HL-60 (cell line): ENCODE measurements at regions not wholly inside any gene's neighbourhood (a gene's known extent, or its start where the extent isn't known, plus 50 kb on each side); places are given as distances from the start of the nearest gene placed in this dataset.

ENCODE experiments used
- DNase-seq, 2 experiments: peaks; one replicate each; pipeline ENCODE4 v3.0.0-alpha.2; 2010 to 2020; ENCODE audit warnings: low read depth in 1 of 2, low spot score in 1 of 2
- H3K27ac ChIP-seq: fragments of 250-450 bp; sonication (Bioruptor Pico); replicated peaks from 2 replicates; pipeline ENCODE4 v1.5.1; 2020; ENCODE audit warnings: mild to moderate bottlenecking, moderate library complexity
- H3K27me3 ChIP-seq: fragments of 250-450 bp; sonication (Bioruptor Pico); 2 replicates; pipeline ENCODE4 v1.5.1; 2021; ENCODE audit warnings: mild to moderate bottlenecking, moderate library complexity; ENCODE audit not compliant: insufficient read depth, poor library complexity, severe bottlenecking
- H3K4me3 ChIP-seq: replicated peaks from 2 replicates; pipeline ENCODE4 v1.5.1; 2011; ENCODE audit warnings: mild to moderate bottlenecking, control low read depth, low read length; ENCODE audit not compliant: insufficient read depth
- GABPA ChIP-seq: IDR thresholded peaks from 2 replicates; pipeline ENCODE4 v1.6.1; 2012; ENCODE audit warnings: low read depth
- POLR2AphosphoS5 ChIP-seq: IDR thresholded peaks from 2 replicates; pipeline ENCODE4 v1.6.1; 2012; ENCODE audit warnings: low read depth
- SPI1 ChIP-seq: IDR thresholded peaks from 2 replicates; pipeline ENCODE4 v1.6.1; 2012; ENCODE audit warnings: low read depth, mild to moderate bottlenecking, borderline replicate concordance
- TF ChIP-seq, protein P1 (sequence below): IDR thresholded peaks from 2 replicates; pipeline ENCODE4 v1.6.1; 2012; ENCODE audit warnings: low read depth; ENCODE audit not compliant: insufficient replicate concordance
- TF ChIP-seq, protein P2 (sequence below): IDR thresholded peaks from one replicate; pipeline ENCODE4 v1.5.1; 2011; ENCODE audit warnings: low read length, control low read depth, inconsistent platforms; ENCODE audit not compliant: insufficient read depth

- TF ChIP-seq, protein P1, sequence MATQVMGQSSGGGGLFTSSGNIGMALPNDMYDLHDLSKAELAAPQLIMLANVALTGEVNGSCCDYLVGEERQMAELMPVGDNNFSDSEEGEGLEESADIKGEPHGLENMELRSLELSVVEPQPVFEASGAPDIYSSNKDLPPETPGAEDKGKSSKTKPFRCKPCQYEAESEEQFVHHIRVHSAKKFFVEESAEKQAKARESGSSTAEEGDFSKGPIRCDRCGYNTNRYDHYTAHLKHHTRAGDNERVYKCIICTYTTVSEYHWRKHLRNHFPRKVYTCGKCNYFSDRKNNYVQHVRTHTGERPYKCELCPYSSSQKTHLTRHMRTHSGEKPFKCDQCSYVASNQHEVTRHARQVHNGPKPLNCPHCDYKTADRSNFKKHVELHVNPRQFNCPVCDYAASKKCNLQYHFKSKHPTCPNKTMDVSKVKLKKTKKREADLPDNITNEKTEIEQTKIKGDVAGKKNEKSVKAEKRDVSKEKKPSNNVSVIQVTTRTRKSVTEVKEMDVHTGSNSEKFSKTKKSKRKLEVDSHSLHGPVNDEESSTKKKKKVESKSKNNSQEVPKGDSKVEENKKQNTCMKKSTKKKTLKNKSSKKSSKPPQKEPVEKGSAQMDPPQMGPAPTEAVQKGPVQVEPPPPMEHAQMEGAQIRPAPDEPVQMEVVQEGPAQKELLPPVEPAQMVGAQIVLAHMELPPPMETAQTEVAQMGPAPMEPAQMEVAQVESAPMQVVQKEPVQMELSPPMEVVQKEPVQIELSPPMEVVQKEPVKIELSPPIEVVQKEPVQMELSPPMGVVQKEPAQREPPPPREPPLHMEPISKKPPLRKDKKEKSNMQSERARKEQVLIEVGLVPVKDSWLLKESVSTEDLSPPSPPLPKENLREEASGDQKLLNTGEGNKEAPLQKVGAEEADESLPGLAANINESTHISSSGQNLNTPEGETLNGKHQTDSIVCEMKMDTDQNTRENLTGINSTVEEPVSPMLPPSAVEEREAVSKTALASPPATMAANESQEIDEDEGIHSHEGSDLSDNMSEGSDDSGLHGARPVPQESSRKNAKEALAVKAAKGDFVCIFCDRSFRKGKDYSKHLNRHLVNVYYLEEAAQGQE, result no peak
- no peak for TF ChIP-seq SPI1
- TF ChIP-seq POLR2AphosphoS5, result no peak
- no peak for TF ChIP-seq GABPA
- TF ChIP-seq, protein P2, sequence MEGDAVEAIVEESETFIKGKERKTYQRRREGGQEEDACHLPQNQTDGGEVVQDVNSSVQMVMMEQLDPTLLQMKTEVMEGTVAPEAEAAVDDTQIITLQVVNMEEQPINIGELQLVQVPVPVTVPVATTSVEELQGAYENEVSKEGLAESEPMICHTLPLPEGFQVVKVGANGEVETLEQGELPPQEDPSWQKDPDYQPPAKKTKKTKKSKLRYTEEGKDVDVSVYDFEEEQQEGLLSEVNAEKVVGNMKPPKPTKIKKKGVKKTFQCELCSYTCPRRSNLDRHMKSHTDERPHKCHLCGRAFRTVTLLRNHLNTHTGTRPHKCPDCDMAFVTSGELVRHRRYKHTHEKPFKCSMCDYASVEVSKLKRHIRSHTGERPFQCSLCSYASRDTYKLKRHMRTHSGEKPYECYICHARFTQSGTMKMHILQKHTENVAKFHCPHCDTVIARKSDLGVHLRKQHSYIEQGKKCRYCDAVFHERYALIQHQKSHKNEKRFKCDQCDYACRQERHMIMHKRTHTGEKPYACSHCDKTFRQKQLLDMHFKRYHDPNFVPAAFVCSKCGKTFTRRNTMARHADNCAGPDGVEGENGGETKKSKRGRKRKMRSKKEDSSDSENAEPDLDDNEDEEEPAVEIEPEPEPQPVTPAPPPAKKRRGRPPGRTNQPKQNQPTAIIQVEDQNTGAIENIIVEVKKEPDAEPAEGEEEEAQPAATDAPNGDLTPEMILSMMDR, result no peak
- no peak for DNase-seq
- peaks cover 11% of the 10 kb centered on the region for H3K27me3 ChIP-seq
- H3K27ac ChIP-seq, result no peak overlapping the region
- H3K4me3 ChIP-seq, result no peak overlapping the region
Observed at GRCh38 chr1:22204989-22205913, 62.4 kb upstream of the WNT4 start.

- Histone ChIP-seq H3K27me3 (peaks cover 16% of the 10 kb centered on the region), H3K4me3 (no peak overlapping the region), H3K27ac (no peak overlapping the region)
- TF ChIP-seq POLR2AphosphoS5, result no peak
- TF ChIP-seq, protein P1, result no peak
- TF ChIP-seq SPI1, result no peak
- TF ChIP-seq, protein P2, result no peak
- TF ChIP-seq GABPA, result no peak
- DNase-seq, result no peak
Observed at GRCh38 chr1:22206551-22207125, 63.7 kb upstream of the WNT4 start.

GRCh38 chr1:22207511-22208267, 64.8 kb upstream of the WNT4 start:
- no peak overlapping the region for H3K27ac ChIP-seq
- no peak overlapping the region for H3K4me3 ChIP-seq
- TF ChIP-seq, protein P1, result no peak
- TF ChIP-seq POLR2AphosphoS5, result no peak
- no peak for TF ChIP-seq GABPA
- TF ChIP-seq SPI1, result no peak
- TF ChIP-seq, protein P2, result no peak
- peaks cover 16% of the 10 kb centered on the region for H3K27me3 ChIP-seq
- no peak for DNase-seq
